GM23338 (cell line): ENCODE measurements at regions not wholly inside any gene's neighbourhood (a gene's known extent, or its start where the extent isn't known, plus 50 kb on each side); places are given as distances from the start of the nearest gene placed in this dataset.

Source experiments
- ATAC-seq: fragments of 200-7000 bp; cut with Tn5 transposase; 3 replicates; pipeline ENCODE4 v1.9.1; 2020
- DNase-seq: peaks from one replicate; pipeline ENCODE4 v3.0.0-alpha.2; 2015; ENCODE audit warnings: low spot score
- H2AFZ ChIP-seq: fragments of 200-600 bp; sonication (generic); 2 replicates; pipeline ENCODE4 v1.8.0; 2016; ENCODE audit warnings: antibody characterized with exemption, mild to moderate bottlenecking, moderate library complexity
- H3F3A ChIP-seq: fragments of 200-600 bp; sonication (generic); replicated peaks from 2 replicates; pipeline ENCODE4 v1.8.0; 2017; ENCODE audit warnings: antibody characterized with exemption, mixed run types, low read depth
- H3K27ac ChIP-seq: fragments of 200-600 bp; sonication (generic); 2 replicates; pipeline ENCODE4 v1.6.1; 2016; ENCODE audit warnings: low read depth
- H3K27me3 ChIP-seq: fragments of 200-600 bp; sonication (generic); 2 replicates; pipeline ENCODE4 v1.8.0; 2016; ENCODE audit warnings: mild to moderate bottlenecking, mixed run types, moderate library complexity; ENCODE audit not compliant: insufficient read depth
- H3K36me3 ChIP-seq: fragments of 200-600 bp; sonication (generic); 2 replicates; pipeline ENCODE4 v1.8.0; 2016; ENCODE audit warnings: mild to moderate bottlenecking; ENCODE audit not compliant: insufficient read depth
- H3K4me1 ChIP-seq: fragments of 200-600 bp; sonication (generic); 2 replicates; pipeline ENCODE4 v1.8.0; 2016; ENCODE audit warnings: mild to moderate bottlenecking, moderate library complexity; ENCODE audit not compliant: insufficient read depth
- H3K4me2 ChIP-seq: fragments of 200-600 bp; sonication (generic); 2 replicates; pipeline ENCODE4 v1.7.1; 2017; ENCODE audit warnings: mixed run types
- H3K4me3 ChIP-seq: fragments of 200-600 bp; sonication (generic); 2 replicates; pipeline ENCODE4 v1.6.1; 2016; ENCODE audit warnings: mixed run types
- H3K79me2 ChIP-seq: fragments of 200-600 bp; sonication (generic); replicated peaks from 2 replicates; pipeline ENCODE4 v1.8.0; 2017; ENCODE audit warnings: mild to moderate bottlenecking; ENCODE audit not compliant: insufficient read depth
- H3K9me2 ChIP-seq: fragments of 200-600 bp; sonication (generic); 2 replicates; pipeline ENCODE4 v1.8.0; 2017; ENCODE audit not compliant: insufficient read depth
- H4K20me1 ChIP-seq: fragments of 200-600 bp; sonication (generic); replicated peaks from 2 replicates; pipeline ENCODE4 v1.8.0; 2017; ENCODE audit warnings: mild to moderate bottlenecking; ENCODE audit not compliant: insufficient read depth
- H3K27ac Mint-ChIP-seq: 2 replicates; pipeline ENCODE4 v1.8.0; 2020; ENCODE audit warnings: inconsistent platforms, mild to moderate bottlenecking, moderate library complexity, mixed read lengths
- H3K27me3 Mint-ChIP-seq: 3 replicates; pipeline ENCODE4 v1.8.0; 2022; ENCODE audit warnings: low read depth, mild to moderate bottlenecking, moderate library complexity, mixed read lengths, inconsistent platforms; ENCODE audit not compliant: insufficient read depth, poor library complexity
- H3K36me3 Mint-ChIP-seq: 3 replicates; pipeline ENCODE4 v1.8.0; 2021; ENCODE audit warnings: low read depth, mild to moderate bottlenecking, inconsistent platforms, moderate library complexity, mixed read lengths
- H3K4me1 Mint-ChIP-seq: 3 replicates; pipeline ENCODE4 v1.8.0; 2020; ENCODE audit warnings: mild to moderate bottlenecking, inconsistent platforms, mixed read lengths
- H3K4me3 Mint-ChIP-seq: 3 replicates; pipeline ENCODE4 v1.8.0; 2021; ENCODE audit warnings: moderate library complexity, mild to moderate bottlenecking, inconsistent platforms, mixed read lengths
- H3K9me3 Mint-ChIP-seq: 3 replicates; pipeline ENCODE4 v1.8.0; 2020; ENCODE audit warnings: moderate library complexity, mild to moderate bottlenecking, inconsistent platforms, mixed read lengths
- CREB1 ChIP-seq: fragments of 250-450 bp; sonication (Bioruptor Pico); IDR thresholded peaks from 2 replicates; pipeline ENCODE4 v1.5.0; 2020; ENCODE audit warnings: low read depth, mild to moderate bottlenecking, moderate library complexity
- ETS1 ChIP-seq: IDR thresholded peaks from 2 replicates; pipeline ENCODE4 v1.6.1; 2016; ENCODE audit warnings: antibody characterized with exemption
- JUNB ChIP-seq: IDR thresholded peaks from one replicate; pipeline ENCODE4 v1.6.1; 2016; ENCODE audit warnings: antibody characterized with exemption; ENCODE audit not compliant: unreplicated experiment
- NANOG ChIP-seq: IDR thresholded peaks from 2 replicates; pipeline ENCODE4 v1.6.1; 2016; ENCODE audit warnings: antibody characterized with exemption, borderline replicate concordance
- POLR2AphosphoS5 ChIP-seq: IDR thresholded peaks from 2 replicates; pipeline ENCODE4 v1.6.1; 2016; ENCODE audit warnings: antibody characterized with exemption, low read depth
- STAT1 ChIP-seq: IDR thresholded peaks from one replicate; pipeline ENCODE4 v1.6.1; 2016; ENCODE audit warnings: antibody characterized with exemption; ENCODE audit not compliant: unreplicated experiment
- ZNF114 ChIP-seq: fragments of 250-450 bp; sonication (Bioruptor Pico); IDR thresholded peaks from 2 replicates; pipeline ENCODE4 v1.5.0; 2020; ENCODE audit warnings: mild to moderate bottlenecking, moderate library complexity
- ZNF331 ChIP-seq: fragments of 250-450 bp; sonication (Bioruptor Pico); IDR thresholded peaks from 2 replicates; pipeline ENCODE4 v1.5.0; 2020; ENCODE audit warnings: low read depth, mild to moderate bottlenecking, moderate library complexity
- TF ChIP-seq, protein P1 (sequence below): fragments of 250-450 bp; sonication (Bioruptor Pico); IDR thresholded peaks from 2 replicates; pipeline ENCODE4 v1.5.0; 2020; ENCODE audit warnings: mild to moderate bottlenecking, moderate library complexity

GRCh38 chr2:2557475-2557874 lies 226.4 kb upstream of the MYT1L start (continued):
- TF ChIP-seq, protein P1, sequence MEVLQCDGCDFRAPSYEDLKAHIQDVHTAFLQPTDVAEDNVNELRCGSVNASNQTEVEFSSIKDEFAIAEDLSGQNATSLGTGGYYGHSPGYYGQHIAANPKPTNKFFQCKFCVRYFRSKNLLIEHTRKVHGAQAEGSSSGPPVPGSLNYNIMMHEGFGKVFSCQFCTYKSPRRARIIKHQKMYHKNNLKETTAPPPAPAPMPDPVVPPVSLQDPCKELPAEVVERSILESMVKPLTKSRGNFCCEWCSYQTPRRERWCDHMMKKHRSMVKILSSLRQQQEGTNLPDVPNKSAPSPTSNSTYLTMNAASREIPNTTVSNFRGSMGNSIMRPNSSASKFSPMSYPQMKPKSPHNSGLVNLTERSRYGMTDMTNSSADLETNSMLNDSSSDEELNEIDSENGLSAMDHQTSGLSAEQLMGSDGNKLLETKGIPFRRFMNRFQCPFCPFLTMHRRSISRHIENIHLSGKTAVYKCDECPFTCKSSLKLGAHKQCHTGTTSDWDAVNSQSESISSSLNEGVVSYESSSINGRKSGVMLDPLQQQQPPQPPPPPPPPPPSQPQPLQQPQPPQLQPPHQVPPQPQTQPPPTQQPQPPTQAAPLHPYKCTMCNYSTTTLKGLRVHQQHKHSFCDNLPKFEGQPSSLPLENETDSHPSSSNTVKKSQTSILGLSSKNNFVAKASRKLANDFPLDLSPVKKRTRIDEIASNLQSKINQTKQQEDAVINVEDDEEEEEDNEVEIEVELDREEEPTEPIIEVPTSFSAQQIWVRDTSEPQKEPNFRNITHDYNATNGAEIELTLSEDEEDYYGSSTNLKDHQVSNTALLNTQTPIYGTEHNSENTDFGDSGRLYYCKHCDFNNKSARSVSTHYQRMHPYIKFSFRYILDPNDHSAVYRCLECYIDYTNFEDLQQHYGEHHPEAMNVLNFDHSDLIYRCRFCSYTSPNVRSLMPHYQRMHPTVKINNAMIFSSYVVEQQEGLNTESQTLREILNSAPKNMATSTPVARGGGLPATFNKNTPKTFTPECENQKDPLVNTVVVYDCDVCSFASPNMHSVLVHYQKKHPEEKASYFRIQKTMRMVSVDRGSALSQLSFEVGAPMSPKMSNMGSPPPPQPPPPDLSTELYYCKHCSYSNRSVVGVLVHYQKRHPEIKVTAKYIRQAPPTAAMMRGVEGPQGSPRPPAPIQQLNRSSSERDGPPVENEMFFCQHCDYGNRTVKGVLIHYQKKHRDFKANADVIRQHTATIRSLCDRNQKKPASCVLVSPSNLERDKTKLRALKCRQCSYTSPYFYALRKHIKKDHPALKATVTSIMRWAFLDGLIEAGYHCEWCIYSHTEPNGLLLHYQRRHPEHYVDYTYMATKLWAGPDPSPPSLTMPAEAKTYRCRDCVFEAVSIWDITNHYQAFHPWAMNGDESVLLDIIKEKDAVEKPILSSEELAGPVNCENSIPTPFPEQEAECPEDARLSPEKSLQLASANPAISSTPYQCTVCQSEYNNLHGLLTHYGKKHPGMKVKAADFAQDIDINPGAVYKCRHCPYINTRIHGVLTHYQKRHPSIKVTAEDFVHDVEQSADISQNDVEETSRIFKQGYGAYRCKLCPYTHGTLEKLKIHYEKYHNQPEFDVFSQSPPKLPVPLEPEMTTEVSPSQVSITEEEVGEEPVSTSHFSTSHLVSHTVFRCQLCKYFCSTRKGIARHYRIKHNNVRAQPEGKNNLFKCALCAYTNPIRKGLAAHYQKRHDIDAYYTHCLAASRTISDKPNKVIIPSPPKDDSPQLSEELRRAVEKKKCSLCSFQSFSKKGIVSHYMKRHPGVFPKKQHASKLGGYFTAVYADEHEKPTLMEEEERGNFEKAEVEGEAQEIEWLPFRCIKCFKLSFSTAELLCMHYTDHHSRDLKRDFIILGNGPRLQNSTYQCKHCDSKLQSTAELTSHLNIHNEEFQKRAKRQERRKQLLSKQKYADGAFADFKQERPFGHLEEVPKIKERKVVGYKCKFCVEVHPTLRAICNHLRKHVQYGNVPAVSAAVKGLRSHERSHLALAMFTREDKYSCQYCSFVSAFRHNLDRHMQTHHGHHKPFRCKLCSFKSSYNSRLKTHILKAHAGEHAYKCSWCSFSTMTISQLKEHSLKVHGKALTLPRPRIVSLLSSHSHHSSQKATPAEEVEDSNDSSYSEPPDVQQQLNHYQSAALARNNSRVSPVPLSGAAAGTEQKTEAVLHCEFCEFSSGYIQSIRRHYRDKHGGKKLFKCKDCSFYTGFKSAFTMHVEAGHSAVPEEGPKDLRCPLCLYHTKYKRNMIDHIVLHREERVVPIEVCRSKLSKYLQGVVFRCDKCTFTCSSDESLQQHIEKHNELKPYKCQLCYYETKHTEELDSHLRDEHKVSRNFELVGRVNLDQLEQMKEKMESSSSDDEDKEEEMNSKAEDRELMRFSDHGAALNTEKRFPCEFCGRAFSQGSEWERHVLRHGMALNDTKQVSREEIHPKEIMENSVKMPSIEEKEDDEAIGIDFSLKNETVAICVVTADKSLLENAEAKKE = no peak
- TF ChIP-seq STAT1 (no peak), JUNB (no peak)

GRCh38 chr2:2550856-2551255 lies 219.8 kb upstream of the MYT1L start:
- no peaks in the 10 kb centered on the region for H3K27me3 ChIP-seq
- no peak overlapping the region for H3K4me3 ChIP-seq
- Mint-ChIP-seq H3K27ac (no peak overlapping the region), H3K4me1 (no peaks in the 10 kb centered on the region; the same call in 2 of the 3 replicates), H3K9me3 (peaks cover 38% of the 10 kb centered on the region), H3K36me3 (peaks cover 13% of the 10 kb centered on the region; the same call in 2 of the 3 replicates), H3K4me3 (no peak overlapping the region), H3K27me3 (peaks cover 4% of the 10 kb centered on the region)
- 0 out of 2 replicates have a peak, but pooled peaks cover 7% of the 10 kb centered on the region for H3K9me2 ChIP-seq
- H3K79me2 ChIP-seq = no peaks in the 10 kb centered on the region
- H3K4me2 ChIP-seq = no peak overlapping the region
- no peak overlapping the region for H2AFZ ChIP-seq
- no peak overlapping the region for H3K27ac ChIP-seq
- no peak for DNase-seq
- no peaks in the 10 kb centered on the region for H4K20me1 ChIP-seq
- H3K4me1 ChIP-seq = no peaks in the 10 kb centered on the region
- no peaks in the 10 kb centered on the region for H3F3A ChIP-seq
- no peak for ATAC-seq
- H3K36me3 ChIP-seq = no peaks in the 10 kb centered on the region
- TF ChIP-seq NANOG (no peak), POLR2AphosphoS5 (no peak), ZNF331 (CRISPR knock-in tag) (no peak), ZNF114 (CRISPR knock-in tag) (no peak), CREB1 (CRISPR knock-in tag) (no peak), JUNB (no peak), ETS1 (no peak), STAT1 (no peak)
- TF ChIP-seq, protein P1 = no peak
